ENCODE measurements at regions not wholly inside any gene's neighbourhood (a gene's known extent, or its start where the extent isn't known, plus 50 kb on each side); places are given as distances from the start of the nearest gene placed in this dataset.
"Not testable (repeated sequence)": the region's sequence is repeated elsewhere in the genome, so short reads cannot be mapped to it uniquely, and the experiment has no call there.

DNA sequence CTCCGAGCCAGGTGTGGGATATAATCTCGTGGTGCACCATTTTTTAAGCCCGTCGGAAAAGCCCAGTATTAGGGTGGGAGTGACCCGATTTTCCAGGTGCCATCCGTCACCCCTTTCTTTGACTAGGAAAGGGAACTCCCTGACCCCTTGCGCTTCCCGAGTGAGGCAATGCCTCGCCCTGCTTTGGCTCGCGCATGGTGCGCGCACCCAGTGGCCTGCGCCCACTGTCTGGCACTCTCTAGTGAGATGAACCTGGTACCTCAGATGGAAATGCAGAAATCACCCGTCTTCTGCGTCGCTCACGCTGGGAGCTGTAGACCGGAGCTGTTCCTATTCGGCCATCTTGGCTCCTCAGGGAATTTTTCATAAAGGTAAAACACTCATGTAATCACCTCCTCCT is 63.9 kb downstream of the RWDD3 start:
- not testable (repeated sequence) for DNase-seq (ENCODE audit: low read depth in 2 of 2)

DNA sequence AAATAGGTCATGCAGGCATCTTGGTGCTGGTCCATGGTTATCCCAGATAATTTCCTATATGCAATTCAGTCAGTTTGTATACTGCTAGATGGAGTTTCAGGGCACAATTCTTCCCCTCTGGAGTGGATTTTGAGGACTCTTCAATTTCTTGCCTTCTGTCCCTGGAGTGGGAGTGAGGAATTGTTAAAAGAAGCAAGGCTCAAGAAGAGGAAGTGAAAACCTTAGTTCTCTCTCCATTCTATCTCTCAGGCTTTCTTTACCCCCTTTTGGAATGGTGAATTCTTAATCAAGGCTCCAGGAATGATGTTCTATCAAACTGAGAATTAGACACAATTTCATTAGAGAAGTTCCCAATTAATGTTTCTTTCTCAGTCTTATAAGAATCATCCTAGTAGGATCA is 67.1 kb downstream of the RWDD3 start:
- DNase-seq (ENCODE audit: low read depth in 2 of 2): no peak

DNA sequence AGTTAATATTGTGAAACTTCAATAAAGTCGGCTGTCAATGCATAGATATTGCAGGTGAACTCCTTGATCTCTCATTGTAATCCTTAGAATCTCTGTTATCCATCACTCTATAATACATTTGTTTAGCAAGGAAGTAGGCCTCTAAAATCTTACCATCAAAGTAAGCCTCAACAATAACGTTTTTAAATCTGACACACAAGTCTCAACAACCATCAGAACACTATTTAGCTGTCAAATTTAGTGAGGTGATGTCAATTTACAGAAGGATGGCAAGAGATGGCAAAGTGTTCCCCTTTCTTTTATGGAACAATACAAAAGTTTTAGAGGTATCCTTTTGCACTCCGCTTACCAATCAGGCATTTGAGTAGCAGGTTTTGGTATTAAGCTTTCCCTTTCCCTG is 67.6 kb downstream of the RWDD3 start:
- no peak for DNase-seq (ENCODE audit: low read depth in 2 of 2)

DNA sequence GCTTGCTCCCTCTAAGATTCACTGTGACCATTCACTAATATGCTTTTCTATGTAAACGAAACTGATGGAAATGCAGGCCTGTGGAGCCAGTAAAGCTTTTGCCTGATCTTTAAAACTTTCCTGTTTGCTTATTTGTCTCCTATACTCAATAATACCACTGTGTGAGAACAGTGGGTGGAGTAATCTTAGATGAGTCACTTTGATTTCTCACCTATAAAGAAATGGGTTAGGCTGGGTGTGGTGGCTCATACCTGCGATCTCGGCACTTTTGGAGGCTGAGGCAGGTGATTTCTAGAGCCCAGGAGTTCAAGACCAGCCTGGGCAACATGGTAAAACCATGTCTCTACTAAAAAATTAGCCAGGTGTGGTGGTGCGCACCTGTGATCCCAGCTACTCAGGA is 70.8 kb downstream of the RWDD3 start:
- no peak for DNase-seq (ENCODE audit: low read depth in 2 of 2)

DNA sequence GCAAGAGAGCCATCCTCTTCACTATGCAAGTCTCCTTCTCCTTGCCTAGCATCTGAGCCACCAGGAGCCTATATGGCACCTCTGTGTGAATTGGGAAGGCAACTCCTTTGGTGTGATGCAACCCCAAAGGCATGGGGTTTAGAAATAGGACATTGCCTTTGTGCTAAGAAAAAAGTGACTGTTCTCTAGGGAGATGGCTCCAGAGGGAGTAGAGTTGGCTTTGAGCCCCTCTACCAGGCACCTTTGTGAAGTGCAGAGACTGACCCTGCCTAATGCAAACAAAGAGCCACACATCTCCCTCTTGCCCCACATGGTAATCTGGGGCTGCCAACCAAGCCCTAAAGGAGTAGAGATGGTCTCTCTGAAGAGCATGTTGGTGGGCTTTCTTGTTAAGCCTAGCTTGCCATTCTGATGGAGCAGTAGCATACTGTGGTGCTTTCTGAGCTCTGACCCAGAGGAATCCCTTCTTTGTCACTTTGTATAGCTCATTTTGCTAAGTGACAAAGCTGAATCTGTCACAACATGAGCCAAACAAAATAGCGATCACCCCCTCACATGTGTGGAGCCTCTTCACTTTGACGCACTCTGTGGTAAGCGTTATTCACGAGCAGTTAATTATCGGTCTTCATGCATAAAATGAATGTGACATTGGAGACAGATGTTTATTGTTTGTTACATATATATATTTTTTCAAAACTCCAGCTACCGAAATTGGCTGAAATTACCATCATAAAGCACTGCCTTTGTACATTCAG is 74.4 kb downstream of the RWDD3 start:
- no peak for DNase-seq (ENCODE audit: low read depth in 2 of 2)

DNA sequence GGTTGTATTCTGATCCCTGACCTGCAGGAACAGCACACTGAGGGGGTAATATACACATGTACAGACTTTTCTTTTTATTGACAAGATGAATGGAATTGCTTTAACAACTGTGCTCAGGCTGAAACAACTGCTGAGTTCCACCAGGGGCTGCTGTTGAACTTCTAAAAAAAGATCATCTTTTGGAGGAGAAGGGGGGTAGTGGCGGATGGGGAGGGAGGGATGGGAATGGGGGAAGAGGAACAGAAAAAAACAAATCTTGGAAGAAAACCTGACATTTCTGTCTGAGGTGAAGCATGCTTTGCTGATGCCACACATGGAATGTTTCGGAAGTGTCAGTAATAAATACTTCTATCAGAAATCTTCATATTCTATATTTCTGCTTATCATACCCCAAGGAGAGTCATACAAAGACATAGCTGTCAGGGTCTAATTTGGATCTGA is 75.0 kb downstream of the RWDD3 start:
- no peak for DNase-seq (ENCODE audit: low read depth in 2 of 2)

DNA sequence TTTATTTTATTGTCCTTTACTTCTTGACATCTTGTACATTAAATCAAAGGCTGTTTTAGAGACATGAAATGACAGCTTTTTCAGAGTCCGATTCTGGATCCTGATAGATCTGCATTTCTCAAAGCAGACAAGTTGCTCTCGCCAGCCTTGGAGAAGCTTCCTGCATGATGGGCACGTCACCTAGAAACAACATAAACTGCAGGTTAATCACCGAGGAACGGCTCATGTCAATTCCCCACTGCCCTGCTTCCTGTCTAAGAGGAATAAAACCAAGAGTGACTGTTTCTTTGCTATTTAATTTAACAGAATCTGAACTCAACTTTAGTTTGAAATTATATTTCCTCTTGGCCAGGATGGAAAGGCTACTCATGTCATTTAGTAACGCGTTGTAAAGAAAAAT is 77.0 kb downstream of the RWDD3 start:
- no peak for DNase-seq (ENCODE audit: low read depth in 2 of 2)

DNA sequence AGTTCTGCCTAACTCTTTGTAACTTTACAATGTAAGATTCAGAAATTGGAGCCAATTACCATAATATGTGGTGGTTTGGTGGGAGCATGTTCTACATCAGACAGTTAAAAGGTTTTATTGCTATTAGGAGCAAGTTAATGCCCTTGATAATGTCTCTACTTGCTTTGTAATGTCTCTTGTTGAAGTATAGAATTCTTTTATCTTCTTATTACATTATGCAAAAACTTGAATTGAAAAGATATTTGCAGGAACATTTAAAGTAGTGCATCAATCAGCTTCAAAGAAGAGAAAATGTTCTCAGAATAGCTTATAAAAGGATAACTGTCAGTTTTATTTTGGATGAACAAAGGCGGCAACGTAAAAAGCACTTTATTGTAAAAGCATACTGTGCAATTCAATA is 77.8 kb downstream of the RWDD3 start:
- no peak for DNase-seq (ENCODE audit: low read depth in 2 of 2)

DNA sequence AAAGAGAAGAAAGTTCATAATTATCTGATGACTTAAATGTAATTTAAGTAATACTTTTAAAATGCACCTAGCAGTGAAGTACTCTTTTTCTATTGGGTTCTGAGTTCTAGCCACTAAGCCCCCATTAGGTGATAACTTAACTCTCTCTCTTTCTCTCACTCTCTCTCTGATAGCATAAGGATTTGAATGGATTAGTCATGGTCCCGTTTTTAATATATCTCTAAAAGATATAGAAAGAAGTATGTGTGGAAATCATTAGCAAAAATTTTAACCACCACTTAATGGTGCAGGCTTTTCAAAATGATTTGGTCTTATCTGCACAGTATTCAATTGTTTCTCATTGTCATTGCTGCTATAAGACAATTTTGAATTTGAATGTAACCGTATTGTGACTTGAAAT is 78.2 kb downstream of the RWDD3 start:
- DNase-seq (ENCODE audit: low read depth in 2 of 2): no peak

DNA sequence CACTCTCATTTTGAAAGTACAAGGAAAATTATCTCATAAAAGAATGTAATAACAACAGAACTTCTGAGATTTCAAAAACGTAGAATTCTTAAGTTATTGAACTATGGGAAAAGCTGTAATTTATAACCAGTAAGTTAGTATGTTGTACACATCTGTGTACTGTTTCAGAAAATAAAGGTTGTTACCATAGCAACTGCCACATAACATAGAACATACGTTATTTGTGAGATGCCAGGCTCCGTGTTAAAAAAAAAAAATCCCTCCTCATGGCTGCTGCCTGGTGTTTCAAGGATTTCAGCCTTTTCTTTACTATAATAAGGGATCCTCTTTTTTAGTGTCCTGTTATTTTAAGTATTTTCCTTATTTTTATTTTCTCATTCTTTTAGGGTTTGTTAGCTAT is 79.5 kb downstream of the RWDD3 start:
- no peak for DNase-seq (ENCODE audit: low read depth in 2 of 2)

DNA sequence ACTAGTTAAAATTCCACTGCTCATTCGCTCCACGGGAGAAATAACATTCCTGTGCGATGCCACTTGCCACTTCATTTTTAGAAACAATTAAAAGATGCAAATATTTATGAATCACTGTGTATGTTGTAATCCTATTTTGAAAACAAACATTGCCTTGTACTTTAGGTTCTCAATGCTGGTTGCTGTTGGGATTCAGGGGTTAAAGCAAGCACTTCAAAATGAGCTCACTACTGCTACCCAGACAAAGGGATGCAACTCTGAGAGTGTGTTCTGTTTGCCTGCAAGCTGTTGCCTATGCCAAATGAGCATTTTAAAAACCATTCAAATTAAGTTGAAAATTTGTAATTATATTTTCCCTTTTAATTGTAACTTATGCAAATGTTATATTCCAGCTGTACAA is 87.5 kb downstream of the RWDD3 start:
- DNase-seq (ENCODE audit: low read depth in 2 of 2): no peak

DNA sequence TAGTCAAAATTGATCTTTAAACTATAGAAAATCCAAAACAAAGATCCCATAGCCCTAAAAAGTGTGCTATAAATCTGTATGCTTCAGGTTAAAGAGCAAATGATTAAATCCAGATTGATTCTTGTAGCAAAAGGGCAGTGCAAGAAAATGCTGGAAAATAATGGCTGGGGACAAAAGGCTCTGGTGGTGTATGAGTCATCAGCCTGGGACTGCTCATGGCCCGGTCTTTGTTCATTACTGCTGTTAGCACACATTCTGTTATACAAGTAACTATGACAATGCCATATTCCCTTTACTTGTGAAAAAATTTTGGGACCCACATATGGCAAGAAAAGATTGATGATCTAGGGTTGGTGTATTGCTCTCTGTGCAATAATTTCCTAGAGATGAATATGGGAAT is 89.1 kb downstream of the RWDD3 start:
- DNase-seq (ENCODE audit: low read depth in 2 of 2): no peak

DNA sequence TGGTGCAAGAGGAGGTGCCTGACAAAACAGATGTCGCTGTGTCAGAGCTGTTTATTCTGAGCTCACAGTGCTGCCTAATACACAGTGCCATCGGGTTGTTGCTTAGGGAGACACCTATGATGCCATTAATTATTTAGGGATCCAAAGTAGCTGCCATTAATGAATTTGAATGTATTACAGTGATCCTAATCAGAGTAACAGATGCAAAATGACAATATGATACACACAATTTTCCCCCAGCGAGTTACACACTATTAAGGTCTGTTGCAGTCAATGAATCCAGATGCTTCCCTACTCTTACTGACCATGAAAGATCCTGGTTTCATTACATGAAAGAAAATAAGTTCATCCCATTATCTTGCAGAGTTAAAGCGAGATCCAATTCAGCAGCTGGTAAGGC is 91.3 kb downstream of the RWDD3 start:
- no peak for DNase-seq (ENCODE audit: low read depth in 2 of 2)

DNA sequence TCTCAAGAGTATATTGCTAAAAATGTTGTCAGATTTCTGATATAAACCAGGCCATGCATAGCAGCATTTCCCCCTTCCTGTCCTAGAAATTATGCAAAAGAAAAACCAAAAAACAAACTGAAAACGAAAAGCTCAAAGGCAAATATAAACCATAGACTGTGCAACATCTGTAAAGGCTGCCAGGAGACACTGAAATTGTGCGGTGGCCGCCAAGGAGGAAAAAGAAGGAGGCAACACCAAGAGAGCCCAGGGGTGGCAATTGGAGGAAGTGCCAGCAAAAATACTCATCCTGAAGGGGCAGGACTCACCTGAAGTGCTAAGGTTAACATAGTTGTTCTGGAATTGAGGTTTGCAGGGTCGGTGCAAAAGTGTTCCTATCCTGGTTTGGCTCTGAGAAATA is 92.0 kb downstream of the RWDD3 start:
- DNase-seq (ENCODE audit: low read depth in 2 of 2): no peak

DNA sequence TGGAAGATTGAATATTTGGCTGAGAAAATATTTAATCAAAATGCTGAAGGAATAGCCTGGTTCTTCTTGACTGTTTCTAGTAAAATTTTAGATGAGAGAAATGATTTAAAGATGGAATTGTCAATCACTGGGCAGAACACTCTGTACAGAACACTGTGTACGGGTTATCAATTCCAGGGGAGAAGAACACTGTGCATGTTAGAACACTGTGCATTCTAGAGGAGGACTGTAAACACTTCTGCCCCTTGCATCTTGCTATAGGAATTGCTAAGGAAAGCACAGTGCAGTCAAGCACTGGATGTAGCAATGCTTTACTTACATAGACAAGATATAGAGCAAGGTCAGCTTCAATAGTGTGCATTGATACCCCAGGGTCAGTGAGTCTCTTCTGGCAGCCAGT is 98.7 kb downstream of the RWDD3 start:
- no peak for DNase-seq (ENCODE audit: low read depth in 2 of 2)

DNA sequence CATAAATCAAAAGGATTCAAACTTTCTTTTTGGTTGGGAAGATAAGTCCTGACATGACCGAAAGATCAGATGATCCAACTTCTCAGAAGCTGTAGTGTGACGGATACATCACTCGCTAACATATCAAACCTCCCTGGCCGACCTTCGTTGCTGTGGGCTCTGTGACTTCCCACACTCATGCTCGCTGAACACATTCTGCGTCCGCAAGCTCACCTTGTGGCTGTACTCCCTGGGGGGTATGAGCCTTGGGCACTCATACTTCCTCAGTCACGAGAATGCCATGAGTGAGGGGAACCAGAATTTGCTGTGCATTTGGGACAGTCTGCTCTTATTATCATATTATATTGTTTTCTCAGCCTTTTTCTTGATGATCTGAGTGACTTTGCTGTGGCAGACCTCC is 105.4 kb downstream of the RWDD3 start:
- DNase-seq (ENCODE audit: low read depth in 2 of 2): no peak

DNA sequence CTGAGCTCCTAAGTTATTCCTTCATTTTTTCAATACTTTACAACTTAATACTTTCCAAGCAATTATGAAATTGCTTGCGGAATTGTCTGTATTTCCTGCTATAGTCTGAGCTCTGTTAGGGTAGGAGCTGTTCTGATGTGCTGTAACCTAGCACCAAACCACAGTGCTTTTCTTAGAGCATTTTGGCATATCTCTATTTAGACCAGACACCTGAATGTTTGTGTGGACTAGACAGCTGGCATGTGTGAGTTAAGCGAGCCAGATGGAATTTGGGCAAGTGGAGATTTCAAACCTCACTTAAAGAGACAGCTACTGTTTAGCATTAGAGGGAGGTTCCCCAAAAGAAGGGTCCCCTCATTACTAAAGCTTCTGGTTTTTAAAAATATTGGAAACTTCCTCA is 106.1 kb downstream of the RWDD3 start:
- no peak for DNase-seq (ENCODE audit: low read depth in 2 of 2)

DNA sequence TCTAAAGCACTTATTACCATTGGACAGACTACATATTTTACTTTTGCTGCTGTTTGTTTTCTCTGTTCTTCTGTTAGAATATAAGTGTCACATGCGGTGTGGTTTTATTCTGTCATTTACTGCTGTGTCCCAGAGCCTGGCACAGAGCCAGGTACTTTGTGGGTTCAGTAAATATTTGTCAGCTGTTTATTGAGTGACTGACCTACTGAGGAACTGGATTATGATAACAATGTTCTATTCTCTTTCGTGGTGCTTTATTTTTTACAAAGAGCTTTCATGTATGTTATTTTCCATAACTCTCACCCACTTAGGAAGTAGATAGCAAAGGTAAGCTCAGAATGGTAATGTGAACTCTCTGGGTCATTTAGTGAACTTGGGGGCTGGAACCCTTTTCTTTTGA is 118.8 kb downstream of the RWDD3 start:
- no peak for DNase-seq (ENCODE audit: low read depth in 2 of 2)

DNA sequence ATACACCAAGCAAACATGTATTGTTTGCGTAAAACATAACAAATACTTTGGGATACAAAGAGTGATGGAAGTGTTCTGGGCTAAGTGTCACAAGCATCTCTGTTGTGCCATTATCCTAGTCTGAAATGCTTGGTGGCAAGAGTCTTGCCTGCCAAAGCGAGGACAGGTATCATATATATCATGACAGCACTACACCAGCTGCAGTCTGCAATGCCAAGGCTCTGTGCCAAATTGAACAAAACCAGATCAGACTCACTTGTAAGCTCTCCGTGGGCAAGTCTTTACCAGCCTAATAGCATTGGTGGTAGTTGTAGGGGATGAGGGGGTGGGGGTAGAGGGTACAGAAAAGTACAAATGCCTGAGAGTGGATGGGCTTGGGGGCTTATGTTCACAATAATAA is 119.2 kb downstream of the RWDD3 start:
- DNase-seq (ENCODE audit: low read depth in 2 of 2): no peak

DNA sequence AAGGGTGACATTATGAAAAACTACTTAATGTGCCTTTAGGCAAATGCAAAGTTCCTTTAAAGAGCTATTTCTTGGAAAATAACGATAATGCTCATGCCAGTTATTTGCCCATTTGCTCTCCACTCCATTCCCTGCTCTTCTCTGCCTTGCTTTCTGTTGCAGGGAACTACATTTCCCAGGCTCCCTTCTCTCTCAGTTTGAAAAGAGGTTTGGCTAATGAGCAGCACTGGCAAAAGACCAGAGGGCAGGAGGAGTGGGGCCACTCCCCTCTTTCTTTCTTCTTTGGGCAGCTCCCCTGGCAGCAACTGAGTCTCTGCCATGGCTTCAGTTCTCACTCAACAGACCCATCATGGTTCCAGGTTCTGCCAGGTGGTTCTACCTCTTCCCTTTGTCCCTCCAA is 130.5 kb downstream of the RWDD3 start:
- DNase-seq (ENCODE audit: low read depth in 2 of 2): no peak

DNA sequence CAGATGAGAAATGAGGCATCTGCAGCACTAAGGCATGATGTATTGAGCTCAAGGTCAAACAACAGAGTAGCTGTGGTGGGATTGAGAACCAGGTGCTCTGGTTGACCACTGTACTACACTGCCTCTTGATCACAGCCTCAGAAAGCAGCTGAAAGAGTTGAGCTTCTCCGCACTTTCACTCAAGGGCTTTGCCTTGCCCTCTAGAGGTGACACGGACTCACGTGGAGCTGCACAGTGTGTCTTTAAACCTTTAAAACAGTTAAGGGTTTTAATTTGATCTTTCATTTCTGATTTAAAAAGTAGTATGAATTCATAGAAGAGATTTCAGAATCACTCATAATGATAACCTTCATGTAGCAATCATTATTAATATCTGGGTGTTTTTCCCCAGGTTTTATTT is 132.5 kb downstream of the RWDD3 start:
- DNase-seq (ENCODE audit: low read depth in 2 of 2): no peak

DNA sequence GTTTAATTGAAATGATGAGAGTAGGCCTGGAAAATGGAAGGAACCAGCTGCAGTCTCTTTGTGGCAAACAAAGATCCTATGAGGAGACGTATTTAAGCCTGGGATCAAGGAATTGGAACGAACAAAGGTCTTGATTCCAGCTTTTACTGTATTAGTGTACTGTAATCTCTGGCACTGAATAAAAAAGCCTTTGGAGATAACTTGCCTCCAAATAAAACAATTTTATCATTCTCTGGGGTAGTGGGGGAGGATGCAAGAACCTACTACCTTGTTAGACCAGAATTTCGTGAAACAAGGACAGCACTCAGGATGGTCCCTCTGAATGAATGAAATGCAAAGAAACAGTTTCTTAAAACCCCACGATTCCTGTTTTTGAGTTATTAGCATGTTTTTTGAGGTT is 134.2 kb downstream of the RWDD3 start:
- DNase-seq (ENCODE audit: low read depth in 2 of 2): no peak

DNA sequence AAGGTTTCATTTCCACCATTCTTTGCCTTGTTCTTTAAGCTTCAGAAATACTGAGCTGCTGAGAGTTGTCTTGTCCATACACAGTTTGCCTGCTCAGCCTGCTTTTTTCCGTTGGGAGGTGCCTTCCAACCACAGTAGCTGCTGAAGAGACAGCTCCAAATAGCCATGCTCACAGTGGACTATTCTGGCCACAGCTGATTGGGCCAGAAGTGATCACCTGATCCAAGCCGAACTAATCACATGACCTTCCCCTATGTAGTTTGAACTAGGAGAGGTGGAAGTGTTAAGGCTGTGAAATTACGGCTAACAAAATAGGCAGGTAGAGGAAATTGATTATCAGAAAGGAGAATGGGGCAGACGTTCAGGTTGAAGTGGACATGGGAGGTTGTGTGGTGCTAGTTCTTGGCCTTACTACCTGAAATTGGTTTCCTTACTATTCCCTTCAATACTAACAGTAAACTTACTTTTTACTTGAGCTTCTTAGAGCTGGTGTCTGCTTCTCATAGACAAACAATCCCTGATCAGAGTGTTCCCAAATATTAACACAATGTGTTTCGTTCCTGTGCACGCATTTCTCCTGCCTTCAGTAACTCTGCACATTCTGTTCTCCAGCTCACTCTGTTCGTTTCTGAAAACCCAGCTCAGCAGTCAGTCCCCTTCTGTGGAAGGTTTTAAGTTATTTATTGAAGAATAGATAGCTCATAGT is 136.1 kb downstream of the RWDD3 start:
- no peak for DNase-seq (ENCODE audit: low read depth in 2 of 2)
